Hematopoietic multipotent progenitor cell treated with erythropoietin and hydrocortisone succinate and interleukin-3 and kit ligand, for 15 days (in vitro differentiated cells): ENCODE measurements at regions not wholly inside any gene's neighbourhood (a gene's known extent, or its start where the extent isn't known, plus 50 kb on each side); places are given as distances from the start of the nearest gene placed in this dataset.

Source experiments
- DNase-seq: peaks from one replicate; pipeline ENCODE4 v3.0.0-alpha.2; 2015; ENCODE audit warnings: low spot score

DNA sequence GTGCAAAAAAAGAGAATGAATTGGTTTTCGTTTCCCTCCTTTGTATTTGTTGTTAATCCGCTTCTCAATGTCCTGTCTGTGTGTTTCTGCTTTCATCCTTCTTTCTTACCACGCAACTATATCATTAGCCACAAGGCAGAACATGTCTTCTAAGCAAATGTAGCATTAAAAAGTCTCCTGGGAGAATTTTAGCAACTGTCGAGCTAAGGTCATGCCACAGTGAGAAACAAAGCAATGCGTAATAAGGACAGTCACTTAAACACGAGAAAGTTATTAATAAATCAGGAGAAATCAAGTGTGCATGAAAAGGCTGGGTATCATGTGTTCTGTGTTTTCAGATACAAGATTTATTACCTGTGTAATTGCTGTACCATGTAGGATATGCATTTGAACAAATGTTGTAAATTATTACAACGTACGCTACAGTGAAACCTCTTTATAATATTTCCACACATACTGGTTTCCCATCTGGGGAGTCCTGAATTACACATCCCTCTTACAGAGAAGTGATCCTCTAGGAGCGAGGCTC lies 890.8 kb downstream of the TRIML1 start:
- DNase-seq: no peak

DNA sequence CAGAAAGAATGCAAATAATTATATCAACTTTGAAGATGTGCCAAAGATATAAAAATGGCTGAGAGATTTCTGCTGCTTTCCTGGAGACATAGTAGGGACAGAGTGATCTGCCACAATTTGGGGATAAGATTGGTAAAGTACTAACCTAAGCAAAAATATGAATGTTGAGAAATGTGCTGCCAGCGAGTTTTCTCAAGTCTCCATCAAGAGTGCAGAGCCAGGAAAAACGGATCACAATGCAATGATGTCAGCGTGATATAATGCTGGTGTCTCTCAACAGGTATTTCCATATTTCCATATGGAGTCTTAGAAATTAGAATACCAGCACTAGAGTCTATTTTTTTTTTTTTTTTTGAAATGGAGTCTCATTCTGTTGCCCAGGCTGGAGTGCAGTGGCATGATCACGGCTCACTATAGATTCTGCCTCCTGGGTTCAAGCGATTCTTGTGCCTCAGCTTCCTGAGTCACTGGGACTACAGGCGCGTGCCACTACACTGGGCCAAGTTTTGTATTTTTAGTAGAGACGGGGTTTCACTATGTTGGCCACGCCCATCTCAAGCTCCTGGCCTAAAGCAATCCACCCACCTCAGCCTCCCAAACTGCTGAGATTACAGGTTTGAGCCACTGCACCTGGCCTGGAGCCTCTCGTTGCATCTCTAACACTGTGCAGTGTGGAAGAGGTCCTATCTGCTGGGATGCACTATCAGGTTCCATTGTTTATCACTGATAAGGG lies 893.5 kb downstream of the TRIML1 start:
- no peak for DNase-seq

DNA sequence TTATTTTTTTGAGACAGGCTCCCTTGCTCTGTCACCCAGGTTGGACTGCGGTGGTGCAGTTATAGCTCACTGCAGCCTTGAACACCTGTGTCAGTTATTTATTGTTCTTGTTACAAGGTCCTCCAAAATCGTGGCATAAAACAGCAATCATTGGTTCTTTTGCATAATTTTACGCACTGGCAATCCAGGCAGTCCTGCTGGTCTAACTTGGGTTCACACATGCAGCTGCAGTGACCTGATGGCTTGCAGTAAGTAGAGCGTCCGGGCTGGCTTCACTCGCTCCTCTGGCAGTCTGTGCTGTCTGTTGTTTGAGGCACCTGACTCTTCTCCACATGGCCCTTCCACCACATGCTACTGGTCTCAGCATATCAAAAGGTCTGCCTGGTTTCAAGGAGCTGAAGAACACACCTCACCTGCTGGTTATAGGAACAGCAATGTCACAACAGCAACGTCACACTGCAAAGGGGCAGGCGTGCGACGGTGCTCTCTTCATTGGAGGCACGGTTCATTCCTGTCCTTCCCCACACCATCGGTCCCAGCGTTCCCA lies 894.6 kb downstream of the TRIML1 start:
- no peak for DNase-seq

DNA sequence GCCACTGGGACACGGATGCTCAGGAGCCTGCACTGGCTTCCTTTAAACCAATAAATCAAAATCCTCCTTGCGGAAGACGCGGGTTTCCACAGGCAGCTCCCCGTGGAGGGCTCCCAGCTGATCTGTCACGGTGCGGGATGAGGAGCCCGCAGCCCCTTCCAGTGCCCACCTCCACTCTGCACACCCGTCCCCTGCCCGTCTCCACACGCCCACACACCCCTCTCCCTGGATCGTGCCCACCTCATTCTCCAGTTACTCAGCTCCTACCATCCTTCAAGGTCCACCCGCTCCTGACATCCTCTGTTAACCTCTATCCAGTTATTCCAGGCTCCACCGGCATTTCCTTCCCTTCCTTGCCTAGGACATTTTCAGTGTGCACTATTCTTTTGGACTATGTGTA lies 895.9 kb downstream of the TRIML1 start:
- DNase-seq: no peak

DNA sequence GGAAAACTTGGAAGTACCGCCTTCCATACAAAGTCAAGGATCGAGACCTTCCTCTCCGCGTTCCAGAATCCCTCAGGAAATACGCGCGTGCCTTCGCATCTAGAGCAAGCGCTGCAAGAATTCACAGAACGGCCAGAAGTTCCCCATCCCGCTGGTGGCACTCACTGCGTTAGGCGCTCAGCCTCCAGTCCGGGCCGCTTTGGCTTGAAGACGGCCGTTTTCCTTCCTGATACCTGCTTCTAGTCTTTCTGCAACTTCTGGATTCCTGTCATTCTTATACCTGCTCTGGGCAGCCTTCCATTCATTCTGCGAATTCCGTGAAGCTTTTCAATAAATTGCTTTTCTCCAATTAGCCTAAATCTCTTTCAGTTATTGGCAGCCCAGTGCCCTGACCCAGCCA lies 896.4 kb downstream of the TRIML1 start:
- no peak for DNase-seq

DNA sequence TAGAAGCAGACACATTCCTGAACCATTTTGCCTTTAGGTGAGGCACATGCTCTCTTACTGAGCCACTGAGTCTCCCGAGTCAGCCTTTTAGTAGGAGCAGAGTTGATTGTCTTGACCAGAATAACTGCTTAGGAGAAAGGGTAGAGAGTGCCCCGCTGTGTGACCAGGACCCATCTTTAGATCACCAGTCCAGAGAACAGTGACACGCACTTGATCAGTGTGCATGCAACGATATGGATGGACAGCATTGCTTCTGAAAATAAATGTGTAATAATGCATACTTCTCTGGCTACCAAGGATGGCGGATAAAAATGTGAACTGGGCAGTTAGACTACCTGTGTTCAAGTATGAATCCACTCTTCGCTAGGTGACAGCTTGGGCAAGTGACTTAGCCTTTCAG lies 897.7 kb downstream of the TRIML1 start:
- no peak for DNase-seq

DNA sequence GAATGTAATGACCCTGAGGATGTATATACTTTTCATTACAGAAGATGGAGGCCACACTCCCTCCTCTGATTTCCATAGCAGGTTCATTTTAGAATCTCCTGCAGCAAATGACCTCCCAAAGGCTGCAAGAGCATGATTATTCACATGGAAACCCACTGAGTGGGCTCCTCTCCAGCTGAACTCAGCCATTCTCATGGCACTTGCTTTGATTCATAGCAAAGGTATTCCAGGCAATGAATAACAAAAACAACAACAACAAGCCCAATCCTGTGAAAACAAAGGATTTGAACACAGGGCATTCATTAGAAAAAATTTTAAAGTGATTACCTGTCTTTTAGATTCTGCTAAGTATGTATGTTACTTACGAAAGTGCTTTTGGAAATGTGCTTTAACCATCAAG lies 894.0 kb upstream of the FRG1 start:
- no peak for DNase-seq

DNA sequence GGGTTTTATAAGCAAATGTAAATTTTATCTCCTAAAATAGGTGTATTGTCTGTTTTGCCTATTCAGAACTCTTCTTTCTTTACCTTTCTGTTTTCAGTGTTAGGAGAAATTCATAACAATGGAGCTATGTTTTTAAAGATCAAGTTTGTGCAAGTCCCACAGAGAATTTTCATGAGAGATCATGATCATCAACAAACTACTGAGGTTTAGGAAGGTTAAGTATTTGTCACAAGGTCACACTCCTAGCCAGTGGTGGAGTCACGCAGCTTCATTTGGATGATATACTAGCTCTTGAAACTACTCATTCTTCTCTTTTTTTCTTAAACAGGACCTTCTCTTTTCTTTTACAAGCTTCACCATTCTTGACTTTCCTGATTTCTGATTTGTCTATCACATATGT lies 892.6 kb upstream of the FRG1 start:
- no peak for DNase-seq

DNA sequence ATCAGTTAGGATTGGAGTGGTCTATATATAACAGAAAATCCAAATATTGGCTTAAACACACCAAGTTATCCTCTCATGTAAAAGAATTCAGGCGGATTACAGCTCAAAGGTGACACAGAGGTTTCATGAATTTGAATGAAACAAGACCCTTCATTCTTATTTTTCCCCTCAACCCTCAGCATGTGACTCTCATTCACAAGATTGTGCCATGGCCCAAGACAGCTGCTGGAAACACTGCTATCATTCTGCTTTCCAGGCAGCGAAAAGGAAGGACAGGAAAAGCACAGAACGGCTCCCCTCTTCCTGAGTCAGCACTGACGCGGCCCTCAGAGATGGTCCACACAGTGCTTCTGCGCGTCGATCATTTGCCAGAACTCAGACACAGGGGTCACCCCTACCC lies 891.0 kb upstream of the FRG1 start:
- no peak for DNase-seq

DNA sequence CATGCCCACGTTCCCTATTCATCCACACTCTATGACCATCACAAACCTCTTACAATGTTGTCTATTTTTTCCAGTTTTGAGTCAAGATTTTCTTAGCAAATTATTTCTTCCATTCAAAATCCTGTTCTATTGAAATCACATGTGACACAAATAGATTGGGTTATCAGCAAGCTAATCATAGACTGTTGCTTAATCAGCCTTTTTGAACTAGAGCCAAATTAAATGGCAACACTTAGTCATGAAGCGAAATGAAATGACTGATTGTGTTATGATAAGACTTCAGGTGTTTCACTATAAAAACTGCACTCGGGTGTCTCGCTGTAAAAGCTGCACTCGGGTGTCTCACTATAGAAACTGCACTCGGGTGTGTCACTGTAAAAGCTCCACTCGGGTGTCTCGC lies 890.0 kb upstream of the FRG1 start:
- DNase-seq: no peak

DNA sequence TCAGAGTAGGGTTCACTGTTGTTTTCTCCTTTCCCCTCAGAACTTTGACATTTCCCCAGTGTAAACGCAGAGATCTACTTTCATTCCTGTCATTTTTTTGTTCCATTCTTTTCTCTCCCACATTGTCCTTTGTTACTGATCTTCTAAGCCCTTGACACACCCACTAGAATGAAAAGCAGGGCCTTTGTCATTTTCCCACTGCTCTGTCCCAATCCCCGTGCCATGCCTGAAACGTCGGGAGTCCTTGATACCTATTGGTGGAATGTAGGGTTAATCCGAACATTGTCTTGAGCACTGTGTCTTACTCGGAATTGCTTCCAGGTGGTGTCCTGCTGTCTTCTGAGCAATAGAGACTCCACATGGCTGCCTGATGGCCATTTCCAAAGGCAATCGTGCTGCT lies 887.1 kb upstream of the FRG1 start:
- DNase-seq: no peak

DNA sequence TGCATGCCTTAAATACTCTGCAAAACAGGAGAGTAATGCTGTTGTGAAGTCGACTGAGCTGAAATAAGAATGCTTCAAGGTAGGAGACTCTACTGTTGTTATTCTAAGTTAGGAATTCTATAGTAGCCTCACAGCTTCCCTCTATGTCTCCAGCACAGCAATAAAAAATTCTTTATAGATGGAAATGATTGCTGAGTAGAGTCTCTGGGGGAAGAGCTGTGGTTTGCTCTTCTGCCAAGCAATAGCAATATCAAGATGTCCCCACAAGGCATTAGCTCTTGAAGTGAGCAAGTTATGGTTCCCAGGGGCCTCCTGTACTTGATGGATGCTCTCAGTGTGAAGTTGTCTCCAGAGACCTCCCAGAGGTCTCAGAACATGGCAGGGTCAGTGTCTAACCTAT lies 880.6 kb upstream of the FRG1 start:
- DNase-seq: no peak

DNA sequence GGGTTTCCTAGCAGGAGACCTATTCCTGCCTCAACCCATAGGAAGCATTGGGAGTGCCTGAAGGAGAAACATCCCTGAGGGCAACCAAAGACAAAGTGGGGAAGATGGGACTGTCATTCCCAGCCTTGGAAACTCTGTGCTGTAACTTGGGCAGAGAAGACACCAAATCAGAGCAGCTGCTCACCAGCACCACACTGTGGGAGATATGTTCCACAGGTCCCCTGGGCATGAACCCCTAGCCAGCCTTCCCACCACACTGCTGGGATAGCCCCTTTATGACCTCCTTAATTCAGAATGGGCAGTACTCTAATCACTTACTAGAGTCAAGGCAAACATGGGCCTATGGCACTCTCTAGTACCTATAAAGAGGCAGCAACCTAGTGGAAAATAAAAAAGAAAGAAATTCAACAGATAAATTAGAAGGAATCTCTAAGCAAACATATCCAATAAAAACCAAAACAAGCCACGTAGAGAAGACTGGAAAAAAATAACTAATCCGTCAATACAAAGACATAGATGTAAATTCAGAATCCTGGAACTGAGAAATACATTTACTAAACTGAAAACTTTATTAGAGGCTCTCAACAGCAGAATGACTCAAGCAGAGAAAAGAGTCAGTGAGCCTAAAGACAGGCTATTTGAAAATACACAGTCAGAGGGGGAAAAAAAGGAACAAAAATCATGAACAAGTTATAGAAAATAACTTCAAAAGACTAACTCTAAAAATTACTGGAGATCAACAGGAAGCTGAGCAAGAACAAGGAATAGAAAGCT lies 878.4 kb upstream of the FRG1 start:
- DNase-seq: no peak

DNA sequence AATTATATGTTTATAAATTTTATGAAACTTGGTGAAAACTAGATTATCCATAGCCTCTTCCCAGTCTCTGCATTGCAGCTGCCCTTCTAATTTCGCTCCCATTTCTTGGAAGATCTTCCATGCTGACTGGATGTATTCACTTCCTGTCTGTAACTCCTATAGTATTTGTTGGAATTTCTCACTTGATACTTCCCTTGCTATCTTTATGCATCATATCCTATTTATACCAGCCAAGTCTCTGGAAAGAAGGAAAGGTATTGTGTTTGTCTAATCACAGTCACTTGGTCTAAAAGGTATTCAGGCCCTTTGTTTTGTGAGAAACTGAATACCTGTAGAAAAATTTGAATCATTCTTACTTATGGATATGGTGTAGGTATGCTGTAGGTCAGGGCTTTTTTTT lies 870.9 kb upstream of the FRG1 start:
- DNase-seq: no peak

DNA sequence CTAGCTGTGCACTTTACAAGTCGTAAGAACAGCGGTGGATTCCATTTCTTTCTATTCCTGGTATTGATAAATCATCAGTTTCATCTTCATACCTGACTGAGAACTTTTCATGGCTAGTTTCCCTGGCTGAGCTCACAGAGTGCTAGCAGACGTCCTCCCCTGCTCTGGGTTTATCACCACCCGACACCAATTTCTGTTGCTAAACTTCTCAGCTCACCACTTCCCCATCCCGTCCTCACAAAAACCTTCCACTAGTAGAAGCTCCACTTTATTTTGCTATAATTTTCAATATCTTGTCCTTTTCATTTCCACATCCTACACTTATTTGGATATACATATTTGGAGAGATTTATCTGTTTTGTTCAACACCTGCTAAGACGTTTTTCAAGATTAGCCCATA lies 869.4 kb upstream of the FRG1 start:
- no peak for DNase-seq

DNA sequence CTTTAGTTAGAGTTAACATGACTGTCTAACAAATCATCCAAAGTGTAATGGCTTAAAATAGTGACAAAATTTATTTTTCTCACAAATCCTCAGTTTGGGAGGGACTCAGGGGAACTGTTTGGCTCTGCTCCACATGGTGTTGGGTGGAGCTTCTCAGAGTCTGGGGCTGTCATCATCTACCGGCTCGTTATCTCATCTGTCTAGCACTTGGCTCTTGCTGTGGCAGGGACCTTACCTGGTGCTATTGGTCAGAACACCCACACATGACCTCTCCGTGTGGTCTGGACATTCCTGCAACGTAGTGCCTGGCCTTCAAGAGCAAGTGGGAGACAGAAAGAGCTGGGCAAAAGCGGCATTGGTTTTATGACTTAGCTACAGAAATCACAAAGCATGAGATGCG lies 866.9 kb upstream of the FRG1 start:
- DNase-seq: no peak

DNA sequence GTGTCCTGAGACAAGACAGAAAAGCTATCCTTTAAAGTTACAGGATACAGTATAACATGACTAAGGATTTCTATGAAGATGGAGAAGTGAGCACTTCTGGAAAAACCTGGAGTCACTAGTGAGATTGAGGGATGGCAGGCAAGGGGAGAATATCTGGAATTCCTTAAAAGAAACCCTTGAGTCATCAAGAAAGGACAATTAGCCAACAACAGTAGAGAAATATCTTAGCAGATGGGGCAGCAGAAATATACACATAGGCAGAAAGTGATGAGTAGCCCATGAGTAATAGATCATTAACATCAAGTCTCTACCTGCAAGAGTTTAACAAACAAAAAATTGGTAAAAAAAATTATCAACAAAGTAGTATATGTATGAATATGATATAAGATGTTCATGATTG lies 858.8 kb upstream of the FRG1 start:
- DNase-seq: no peak

DNA sequence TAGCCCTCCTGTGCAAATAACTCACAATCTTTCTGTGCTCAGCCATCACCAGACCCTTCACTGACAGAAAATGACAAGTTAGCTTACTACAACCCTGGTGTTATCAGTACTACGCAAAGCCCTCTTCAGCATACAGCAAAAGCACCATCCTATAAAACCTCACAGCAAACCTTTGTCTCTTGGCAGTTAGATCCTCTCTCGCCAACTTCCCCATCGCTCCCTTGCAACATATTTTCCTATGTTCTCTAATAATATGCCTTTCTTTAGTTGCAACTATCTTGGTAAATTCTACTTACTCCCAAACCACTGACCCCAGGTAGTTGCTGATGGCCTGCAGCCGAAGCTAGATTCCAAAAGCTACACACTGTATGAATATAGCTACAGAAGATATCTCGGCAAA lies 856.9 kb upstream of the FRG1 start:
- no peak for DNase-seq

DNA sequence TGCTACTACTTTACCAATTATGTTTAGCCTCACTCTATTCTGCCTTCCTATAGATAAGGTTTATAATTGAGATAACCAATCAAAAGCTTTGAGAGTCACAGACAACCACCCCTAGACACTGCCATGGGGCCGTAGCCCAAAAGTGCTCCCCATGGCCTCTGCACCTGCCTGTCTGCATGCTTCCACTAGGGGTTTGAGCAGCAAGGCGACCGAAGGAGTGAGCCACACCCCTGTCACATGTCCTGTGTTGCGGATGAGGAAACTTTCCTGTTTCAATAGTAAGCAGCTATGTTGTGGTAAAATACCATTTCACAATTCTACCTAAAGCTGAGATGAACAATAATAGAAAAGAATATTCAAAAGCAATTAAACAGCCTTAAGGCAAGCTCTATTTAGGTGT lies 856.0 kb upstream of the FRG1 start:
- no peak for DNase-seq

DNA sequence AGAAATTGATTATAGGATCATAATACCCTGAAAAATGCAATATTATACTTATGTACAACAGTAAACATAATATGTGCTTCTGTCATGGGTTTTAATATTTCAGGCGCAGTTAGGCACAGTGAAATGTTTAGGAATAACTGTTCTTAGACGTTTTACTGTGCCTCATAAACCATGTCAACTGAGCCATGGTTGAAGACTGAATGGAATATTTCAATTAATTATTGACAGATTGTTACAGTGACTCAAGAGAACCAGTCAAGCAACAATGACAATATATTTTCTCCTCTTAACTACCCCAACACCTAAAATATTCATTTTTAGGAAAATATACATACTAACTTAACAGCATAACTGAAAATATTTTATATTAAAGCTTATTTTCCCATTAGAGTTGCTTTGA lies 852.7 kb upstream of the FRG1 start:
- no peak for DNase-seq

DNA sequence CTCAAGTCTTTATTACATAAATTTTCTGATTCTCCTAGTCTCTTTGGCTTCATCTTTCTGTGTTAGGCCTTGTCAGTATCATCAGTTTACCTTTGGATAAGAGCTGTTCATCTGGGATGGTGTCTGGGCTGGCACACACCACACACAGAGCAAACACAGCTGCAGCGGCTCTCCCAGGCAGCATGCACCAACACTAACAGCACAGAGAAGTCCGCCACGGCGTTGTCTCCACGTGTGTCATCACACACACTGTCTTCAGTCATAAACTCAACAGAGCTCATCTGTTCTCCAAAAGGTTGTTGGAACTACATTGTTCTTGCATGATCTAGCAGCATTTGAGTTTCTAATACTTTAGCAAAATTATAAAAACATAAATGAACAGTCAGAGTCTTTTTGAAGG lies 851.9 kb upstream of the FRG1 start:
- no peak for DNase-seq

DNA sequence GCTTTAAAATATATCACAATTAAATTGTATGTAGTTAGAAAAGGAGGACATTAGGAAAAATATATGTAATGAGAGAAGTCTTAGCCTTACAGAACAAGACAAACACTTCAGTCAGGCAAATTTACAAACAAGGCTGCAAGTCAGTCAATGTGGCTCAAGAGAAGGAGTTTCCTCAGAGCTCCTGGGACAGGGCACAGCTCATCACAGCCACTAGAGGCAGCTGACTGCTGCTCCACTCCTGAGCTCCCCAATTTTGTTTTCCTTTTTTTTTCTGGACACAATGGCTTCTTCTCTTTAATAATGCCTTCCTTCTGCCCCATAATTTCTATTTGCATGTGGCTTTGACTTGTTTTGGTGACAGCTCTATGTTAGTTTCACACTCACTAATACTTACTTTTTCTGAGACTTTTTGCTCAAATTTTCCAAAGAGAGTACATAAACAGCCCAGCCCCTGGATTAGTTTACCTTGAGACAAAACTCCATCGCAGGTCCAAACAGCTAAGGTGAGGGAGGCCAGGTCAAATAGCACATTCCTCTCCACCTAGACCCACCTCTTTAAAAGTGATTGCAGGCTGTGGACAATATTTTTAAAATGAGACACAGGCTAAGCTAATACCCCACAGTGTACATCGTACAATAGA lies 850.4 kb upstream of the FRG1 start:
- DNase-seq: no peak

DNA sequence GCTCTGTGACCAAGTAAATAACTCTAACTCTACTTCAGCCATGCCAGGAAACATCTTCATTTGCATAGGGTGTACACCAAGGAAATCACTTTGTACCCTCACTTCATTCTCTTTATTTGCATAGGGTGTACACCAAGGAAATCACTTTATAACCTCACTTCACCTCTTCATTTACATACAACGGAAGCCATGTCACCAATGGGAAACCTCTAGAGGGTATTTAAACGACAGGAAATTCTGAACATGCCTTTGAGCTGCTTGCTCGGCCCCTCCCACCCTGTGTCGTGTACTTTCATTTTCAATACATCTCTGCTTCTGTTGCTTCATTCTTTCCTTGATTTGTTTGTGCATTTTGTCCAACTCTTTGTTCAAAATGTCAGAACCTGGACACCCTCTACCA lies 848.1 kb upstream of the FRG1 start:
- DNase-seq: no peak
